ENCODE measurements at regions not wholly inside any gene's neighbourhood (a gene's known extent, or its start where the extent isn't known, plus 50 kb on each side); places are given as distances from the start of the nearest gene placed in this dataset.

- no peak for DNase-seq (ENCODE audit: extremely low read depth in 1 of 2, low read depth in 1 of 2)
Measured at GRCh38 chr16:63361032-63361624, 1324.9 kb upstream of the CDH8 start.

GRCh38 chr16:63349961-63350360 lies 1313.7 kb upstream of the CDH8 start:
- no peak for DNase-seq (ENCODE audit: extremely low read depth in 1 of 2, low read depth in 1 of 2)

- DNase-seq (ENCODE audit: extremely low read depth in 1 of 2, low read depth in 1 of 2), result no peak
Measured at GRCh38 chr16:63346000-63346399, 1309.8 kb upstream of the CDH8 start.

DNA sequence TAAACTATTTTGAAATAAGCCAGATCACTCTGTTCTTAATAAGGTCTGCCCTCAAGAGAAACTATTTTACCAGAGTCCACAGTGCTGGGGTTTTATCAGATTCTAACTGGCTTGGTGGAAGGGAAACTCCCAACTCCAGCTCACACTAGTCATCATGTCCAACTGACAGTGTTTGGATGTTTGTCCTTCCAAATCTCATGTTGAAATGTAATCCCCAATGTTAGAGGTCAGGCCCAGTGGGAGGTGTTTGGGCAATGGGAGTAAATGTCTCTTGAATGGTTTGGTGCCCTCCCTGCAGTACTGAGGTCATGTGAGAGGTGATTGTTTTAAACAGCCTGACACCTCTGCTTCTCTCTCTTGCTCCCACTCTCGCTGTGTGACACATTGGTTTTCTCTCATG lies 1301.0 kb upstream of the CDH8 start:
- DNase-seq (ENCODE audit: extremely low read depth in 1 of 2, low read depth in 1 of 2), result no peak

DNA sequence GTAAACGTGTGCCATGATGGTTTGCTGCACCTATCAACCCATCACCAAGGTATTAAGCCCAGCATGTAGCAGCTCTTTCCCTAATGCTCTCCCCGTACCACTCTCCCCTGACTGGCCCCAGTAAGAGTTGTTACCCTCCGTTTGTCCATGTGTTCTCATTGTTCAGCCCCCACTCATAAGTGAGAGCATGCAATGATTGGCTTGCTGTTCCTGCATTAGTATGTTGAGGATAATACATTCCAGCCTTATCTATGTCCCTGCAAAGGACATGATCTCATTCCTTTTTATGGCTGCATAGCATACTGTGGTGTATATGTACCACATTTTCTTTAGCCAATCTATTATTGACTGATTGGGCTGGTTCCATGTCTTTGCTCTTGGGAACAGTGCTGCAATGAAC lies 1294.9 kb upstream of the CDH8 start:
- no peak for DNase-seq (ENCODE audit: extremely low read depth in 1 of 2, low read depth in 1 of 2)

- no peak for DNase-seq (ENCODE audit: extremely low read depth in 1 of 2, low read depth in 1 of 2)
Measured at GRCh38 chr16:63326736-63327339, 1290.6 kb upstream of the CDH8 start.

DNA sequence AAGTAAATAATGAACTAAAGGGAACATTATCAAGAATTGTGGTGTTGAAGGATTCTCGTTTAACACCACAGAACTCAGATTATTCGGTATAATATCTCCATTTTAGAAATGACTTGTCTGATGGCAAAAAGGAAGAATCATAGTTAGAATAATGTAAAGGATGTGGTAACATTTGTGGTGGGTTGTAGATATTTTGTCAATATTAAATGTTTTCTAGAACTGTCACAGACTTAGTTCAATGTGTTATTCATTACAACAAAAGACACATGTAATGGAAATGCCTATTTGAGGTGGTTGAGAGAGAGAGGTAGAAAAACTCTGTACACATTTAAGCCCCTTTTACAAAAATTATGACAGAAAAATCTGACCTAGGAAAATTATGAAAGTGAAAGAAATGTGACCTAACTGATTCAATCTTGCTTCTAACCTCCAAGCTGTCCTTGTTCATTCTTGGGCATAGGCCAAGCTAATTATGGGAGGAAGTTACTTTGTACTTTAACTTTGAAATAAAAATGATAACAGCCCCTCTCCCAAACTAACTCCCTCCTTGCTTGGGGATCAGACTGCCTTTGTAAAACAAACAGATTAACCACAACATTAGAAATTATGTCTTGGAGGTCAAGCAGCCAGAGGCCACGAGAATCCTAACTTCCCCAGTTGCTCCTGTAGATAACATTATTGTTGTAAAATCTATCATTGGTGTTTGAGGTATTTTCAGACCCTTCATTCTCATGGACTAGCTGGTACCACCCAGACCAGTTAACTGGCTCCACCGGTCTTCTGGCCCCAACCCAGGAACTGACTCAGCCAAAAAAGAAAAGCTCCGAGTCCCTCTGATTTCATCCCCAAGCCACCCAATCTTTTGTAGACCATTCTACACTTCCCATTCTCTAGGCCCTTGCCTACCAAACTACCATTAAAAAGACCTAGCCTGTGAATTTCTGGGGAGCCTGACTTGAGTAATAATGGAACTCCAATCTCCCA lies 1287.8 kb upstream of the CDH8 start:
- no peak for DNase-seq (ENCODE audit: extremely low read depth in 1 of 2, low read depth in 1 of 2)

DNA sequence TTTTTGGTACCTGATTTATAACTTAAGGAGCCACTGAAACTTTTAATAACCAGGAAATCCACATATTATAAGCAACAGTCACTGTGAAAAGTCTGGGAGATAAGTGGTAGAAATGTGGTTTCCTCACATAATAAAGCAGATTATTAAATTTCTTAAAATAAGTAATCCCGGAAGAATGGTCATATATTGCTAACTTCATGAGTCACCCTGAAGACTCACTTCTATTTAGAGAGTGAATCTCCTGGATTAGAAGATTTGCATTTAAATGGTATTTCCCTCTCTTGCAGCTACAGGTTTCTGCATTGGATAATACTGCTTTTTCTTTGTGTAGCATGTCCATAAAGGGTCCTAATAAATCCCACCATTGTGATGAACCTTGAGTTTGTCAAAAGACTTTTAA lies 1286.8 kb upstream of the CDH8 start:
- no peak for DNase-seq (ENCODE audit: extremely low read depth in 1 of 2, low read depth in 1 of 2)

GRCh38 chr16:63315229-63315628 lies 1279.0 kb upstream of the CDH8 start:
- DNase-seq (ENCODE audit: extremely low read depth in 1 of 2, low read depth in 1 of 2), result no peak

- DNase-seq (ENCODE audit: extremely low read depth in 1 of 2, low read depth in 1 of 2), result no peak
Measured at GRCh38 chr16:63312346-63312745, 1276.1 kb upstream of the CDH8 start.

- DNase-seq (ENCODE audit: extremely low read depth in 1 of 2, low read depth in 1 of 2), result no peak
Measured at GRCh38 chr16:63311313-63311712, 1275.1 kb upstream of the CDH8 start.

GRCh38 chr16:63302811-63303210 lies 1266.6 kb upstream of the CDH8 start:
- DNase-seq (ENCODE audit: extremely low read depth in 1 of 2, low read depth in 1 of 2), result no peak

GRCh38 chr16:63301349-63301748 lies 1265.1 kb upstream of the CDH8 start:
- no peak for DNase-seq (ENCODE audit: extremely low read depth in 1 of 2, low read depth in 1 of 2)

DNA sequence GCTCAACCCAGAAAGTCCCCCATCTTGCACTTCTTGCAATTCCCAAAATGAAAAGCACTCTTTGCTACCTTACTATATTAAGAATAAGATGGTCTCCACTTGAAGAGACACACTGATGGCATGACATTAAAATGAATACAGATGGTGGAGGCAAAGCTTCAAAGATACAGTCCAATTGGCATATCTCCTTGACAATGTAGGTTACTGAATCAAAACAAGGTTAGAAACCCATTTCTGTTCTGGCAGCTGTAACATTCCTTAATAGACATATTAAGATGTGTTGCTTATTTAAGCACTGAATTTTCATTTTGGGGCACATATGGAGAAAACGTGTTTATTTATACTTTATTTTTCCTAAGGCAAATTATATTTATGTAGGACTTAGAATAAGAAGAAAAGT lies 1262.8 kb upstream of the CDH8 start:
- no peak for DNase-seq (ENCODE audit: extremely low read depth in 1 of 2, low read depth in 1 of 2)

DNA sequence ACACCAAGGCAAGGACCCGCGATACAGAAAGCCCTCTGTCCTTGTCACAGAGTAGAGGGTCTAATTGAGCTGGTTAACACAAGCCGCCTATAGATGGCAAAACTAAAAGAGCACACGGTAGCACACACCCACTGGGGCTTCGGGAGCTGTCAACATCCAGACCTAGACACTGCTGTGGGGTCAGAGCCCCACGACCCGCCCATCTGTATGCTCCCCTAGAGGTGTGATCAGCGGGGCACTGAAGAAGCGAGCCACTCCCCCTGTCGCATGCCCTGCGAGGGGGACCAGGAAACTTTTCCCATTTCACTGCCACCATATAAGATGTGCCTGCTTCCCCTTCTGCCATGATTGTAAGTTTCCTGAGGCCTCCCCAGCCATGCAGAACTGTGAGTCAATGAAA lies 1255.8 kb upstream of the CDH8 start:
- DNase-seq (ENCODE audit: extremely low read depth in 1 of 2, low read depth in 1 of 2), result no peak

DNA sequence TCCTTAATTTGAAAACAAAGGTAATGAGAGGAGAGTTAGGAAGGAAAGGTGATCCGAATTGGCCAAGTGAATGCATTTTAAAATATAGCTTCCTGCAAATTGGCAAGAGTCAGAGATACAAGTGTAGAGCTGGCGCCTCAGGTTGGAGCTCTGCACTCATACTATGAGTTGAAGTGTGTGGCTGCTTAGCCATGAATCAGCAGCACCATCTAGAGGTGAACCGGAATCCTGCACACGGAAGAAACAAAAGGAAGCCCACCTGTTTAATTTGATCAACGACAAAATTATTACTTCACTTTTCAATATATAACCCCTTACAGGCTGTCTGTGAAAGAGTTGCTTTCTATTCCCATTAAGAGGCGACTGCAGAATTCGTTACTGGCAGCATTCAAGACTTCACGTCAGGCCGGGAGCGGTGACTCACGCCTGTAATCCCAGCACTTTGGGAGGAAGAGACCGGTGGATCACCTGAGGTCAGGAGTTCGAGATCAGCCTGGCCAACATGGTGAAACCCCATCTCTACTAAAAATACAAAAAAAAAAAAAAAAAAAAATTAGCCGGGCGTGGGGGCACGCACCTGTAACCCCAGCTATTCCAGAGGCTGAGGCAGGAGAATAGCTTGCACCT lies 1253.7 kb upstream of the CDH8 start:
- DNase-seq (ENCODE audit: extremely low read depth in 1 of 2, low read depth in 1 of 2), result no peak

DNA sequence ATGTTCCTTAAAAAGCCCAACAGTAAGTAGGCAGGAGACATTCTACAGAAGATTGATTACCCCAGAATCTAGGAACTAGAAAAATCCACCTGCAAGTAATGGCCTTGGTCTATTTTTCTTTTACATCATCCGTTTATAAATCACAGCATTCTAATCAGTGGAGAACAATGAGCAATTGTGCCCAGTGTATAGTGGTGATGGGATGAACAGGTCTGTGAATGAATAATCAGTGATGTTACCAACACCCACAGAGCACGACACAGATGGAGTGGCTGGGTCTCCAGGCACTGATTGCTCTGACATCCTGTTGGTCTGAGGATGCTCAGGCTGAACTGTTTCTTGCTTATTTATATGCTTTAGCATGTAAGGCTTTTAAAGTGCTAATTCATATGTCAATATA lies 1251.2 kb upstream of the CDH8 start:
- no peak for DNase-seq (ENCODE audit: extremely low read depth in 1 of 2, low read depth in 1 of 2)

DNA sequence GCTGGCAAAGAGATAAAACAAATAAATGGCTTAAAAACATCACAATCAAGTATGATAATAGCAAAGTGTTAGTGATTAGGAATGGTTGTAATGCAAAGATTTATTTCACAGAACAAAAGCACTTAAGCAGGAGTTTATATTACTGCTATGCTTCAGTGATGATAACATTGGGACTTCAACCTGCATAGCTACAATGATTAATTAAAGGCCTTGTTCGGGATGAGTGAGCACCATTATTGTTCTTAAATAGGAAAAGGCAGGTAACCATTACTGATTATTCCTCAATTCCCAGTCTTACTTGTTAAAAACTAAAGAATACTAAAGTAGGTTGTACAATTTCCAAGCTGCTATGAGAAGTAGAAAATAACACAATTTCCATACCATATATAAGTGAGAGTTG lies 1247.5 kb upstream of the CDH8 start:
- no peak for DNase-seq (ENCODE audit: extremely low read depth in 1 of 2, low read depth in 1 of 2)

GRCh38 chr16:63244631-63245030 lies 1208.4 kb upstream of the CDH8 start:
- no peak for DNase-seq (ENCODE audit: extremely low read depth in 1 of 2, low read depth in 1 of 2)

- no peak for DNase-seq (ENCODE audit: extremely low read depth in 1 of 2, low read depth in 1 of 2)
Measured at GRCh38 chr16:63241497-63242028, 1205.3 kb upstream of the CDH8 start.

DNA sequence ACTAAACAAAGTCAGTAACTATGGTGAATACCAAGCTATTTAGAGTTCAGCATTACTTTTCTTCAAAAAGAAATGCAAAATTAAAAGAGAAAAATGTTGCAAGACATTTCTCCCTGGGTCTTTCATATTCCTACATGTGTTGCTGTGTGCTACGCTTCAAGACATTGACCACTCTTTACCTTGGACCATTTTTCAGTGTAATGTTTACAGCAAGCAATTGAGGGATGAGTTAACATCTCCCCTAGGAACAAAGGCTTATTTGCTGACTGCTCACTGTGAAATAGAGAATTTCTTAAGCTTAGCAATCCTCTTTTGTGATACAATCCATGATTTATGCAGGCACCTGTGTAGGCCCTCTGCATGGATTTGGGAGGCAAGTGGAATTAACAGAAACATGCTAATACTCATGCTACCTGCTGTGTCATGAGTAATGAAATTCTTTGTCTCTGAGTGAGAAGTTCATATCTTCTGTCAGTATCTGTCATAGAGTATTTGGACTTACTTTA lies 1202.9 kb upstream of the CDH8 start:
- DNase-seq (ENCODE audit: extremely low read depth in 1 of 2, low read depth in 1 of 2), result no peak

Measured in stimulated activated CD8-positive, alpha-beta memory T cell treated with anti-CD3 and anti-CD28 coated beads, Interleukin-7, amount 100 ng/mL, for 48 hours (primary cell).